ENCODE measurements at regions not wholly inside any gene's neighbourhood (a gene's known extent, or its start where the extent isn't known, plus 50 kb on each side); places are given as distances from the start of the nearest gene placed in this dataset.
"Not testable (repeated sequence)": the region's sequence is repeated elsewhere in the genome, so short reads cannot be mapped to it uniquely, and the experiment has no call there.

DNA sequence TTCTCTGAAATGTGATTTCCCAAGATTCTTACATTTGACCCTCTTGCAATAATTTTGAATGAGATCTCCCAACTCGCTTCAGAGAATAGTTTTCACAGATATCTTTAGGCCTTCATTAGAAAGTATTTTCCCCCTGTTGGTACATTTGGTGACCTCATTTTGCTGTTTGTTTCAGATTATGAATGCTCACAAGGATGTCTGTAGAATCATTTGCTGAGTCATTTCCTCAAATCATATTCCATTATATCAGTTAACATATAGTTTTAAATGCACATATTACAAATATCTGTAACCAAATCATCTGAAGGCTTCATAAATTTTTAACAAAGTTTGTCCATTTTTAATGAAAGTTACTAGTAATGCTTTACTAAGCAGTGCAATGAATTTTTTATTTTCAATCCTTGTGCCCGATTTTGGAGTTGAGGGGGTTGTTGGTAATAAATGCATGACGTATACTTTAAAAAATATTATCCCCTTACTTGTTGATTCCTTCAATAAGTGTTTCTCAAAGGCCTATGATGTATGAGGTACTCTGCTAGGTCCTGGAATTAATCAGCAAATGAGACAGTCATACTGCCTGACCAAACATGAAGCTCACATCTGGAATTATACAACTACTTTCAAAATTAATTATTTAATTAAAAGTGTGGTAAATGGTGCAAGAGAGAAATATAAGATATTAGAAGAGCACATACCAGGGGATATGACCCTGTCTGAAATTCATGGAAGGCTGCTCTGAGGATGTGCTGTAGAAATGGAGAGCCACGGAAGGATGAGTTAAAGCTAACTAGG, 126.9 kb upstream of the RAP1B start:
- TF ChIP-seq, protein P1, sequence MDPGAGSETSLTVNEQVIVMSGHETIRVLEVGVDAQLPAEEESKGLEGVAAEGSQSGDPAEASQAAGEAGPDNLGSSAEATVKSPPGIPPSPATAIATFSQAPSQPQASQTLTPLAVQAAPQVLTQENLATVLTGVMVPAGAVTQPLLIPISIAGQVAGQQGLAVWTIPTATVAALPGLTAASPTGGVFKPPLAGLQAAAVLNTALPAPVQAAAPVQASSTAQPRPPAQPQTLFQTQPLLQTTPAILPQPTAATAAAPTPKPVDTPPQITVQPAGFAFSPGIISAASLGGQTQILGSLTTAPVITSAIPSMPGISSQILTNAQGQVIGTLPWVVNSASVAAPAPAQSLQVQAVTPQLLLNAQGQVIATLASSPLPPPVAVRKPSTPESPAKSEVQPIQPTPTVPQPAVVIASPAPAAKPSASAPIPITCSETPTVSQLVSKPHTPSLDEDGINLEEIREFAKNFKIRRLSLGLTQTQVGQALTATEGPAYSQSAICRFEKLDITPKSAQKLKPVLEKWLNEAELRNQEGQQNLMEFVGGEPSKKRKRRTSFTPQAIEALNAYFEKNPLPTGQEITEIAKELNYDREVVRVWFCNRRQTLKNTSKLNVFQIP (CRISPR knock-in tag; IDR thresholded peaks at IDR 0.05; ENCODE audit: borderline replicate concordance, low read depth): no peak
- TF ChIP-seq ISL1 (CRISPR knock-in tag; IDR thresholded peaks at IDR 0.05): no peak

GRCh38 chr12:68484578-68484977, 126.1 kb upstream of the RAP1B start:
- not testable (repeated sequence) for ATAC-seq

More for the DNA sequence above, 126.9 kb upstream of the RAP1B start:
- ATAC-seq: peak; percentile 45

DNA sequence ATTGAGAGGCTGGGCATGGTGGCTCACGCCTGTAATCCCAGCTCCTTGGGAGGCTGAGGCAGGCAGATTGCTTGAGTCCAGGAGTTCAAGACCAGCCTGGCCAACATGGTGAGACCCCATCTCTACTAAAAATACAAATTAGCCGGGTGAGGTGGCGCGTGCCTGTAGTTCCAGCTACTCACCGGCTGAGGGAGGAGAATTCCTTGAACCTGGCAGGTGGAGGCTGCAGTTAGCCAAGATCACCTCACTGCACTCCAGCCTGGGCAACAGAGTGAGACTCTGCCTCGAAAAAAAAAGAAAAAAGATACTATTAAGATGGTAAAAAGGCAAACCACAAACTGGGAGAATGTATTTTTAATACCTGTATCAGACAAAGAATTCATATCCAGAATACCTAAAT, 124.2 kb upstream of the RAP1B start:
- ATAC-seq: not testable (repeated sequence)

GRCh38 chr12:68487721-68488309, 122.9 kb upstream of the RAP1B start:
- ATAC-seq: no peak
- TF ChIP-seq SNAI2 (CRISPR knock-in tag; IDR thresholded peaks at IDR 0.05) (no peak), PPARA (CRISPR knock-in tag; IDR thresholded peaks at IDR 0.05; ENCODE audit: borderline replicate concordance) (no peak), ZNF8 (CRISPR knock-in tag; IDR thresholded peaks at IDR 0.05) (no peak), ZFP3 (CRISPR knock-in tag; IDR thresholded peaks at IDR 0.05) (no peak), CSRNP3 (CRISPR knock-in tag; IDR thresholded peaks at IDR 0.05) (no peak), TOX (CRISPR knock-in tag; IDR thresholded peaks at IDR 0.05; ENCODE audit: borderline replicate concordance) (no peak)
- TF ChIP-seq, protein P2, sequence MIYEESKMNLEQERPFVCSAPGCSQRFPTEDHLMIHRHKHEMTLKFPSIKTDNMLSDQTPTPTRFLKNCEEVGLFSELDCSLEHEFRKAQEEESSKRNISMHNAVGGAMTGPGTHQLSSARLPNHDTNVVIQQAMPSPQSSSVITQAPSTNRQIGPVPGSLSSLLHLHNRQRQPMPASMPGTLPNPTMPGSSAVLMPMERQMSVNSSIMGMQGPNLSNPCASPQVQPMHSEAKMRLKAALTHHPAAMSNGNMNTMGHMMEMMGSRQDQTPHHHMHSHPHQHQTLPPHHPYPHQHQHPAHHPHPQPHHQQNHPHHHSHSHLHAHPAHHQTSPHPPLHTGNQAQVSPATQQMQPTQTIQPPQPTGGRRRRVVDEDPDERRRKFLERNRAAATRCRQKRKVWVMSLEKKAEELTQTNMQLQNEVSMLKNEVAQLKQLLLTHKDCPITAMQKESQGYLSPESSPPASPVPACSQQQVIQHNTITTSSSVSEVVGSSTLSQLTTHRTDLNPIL (CRISPR knock-in tag; IDR thresholded peaks at IDR 0.05; ENCODE audit: low read depth): no peak

GRCh38 chr12:68489273-68489672, 121.4 kb upstream of the RAP1B start:
- no peak for TF ChIP-seq ZNF70 (CRISPR knock-in tag; IDR thresholded peaks at IDR 0.05)
- no peak for TF ChIP-seq ZFP30 (CRISPR knock-in tag; IDR thresholded peaks at IDR 0.05)
- TF ChIP-seq ZC3H10 (CRISPR knock-in tag; IDR thresholded peaks at IDR 0.05): no peak
- TF ChIP-seq TCF4 (CRISPR knock-in tag; IDR thresholded peaks at IDR 0.05; ENCODE audit: borderline replicate concordance): no peak
- TF ChIP-seq ZNF565 (CRISPR knock-in tag; conservative IDR thresholded peaks at IDR 0.05; ENCODE audit: low read depth): no peak
- TF ChIP-seq PPARA (CRISPR knock-in tag; IDR thresholded peaks at IDR 0.05; ENCODE audit: borderline replicate concordance): no peak
- no peak for TF ChIP-seq ESRRG (CRISPR knock-in tag; IDR thresholded peaks at IDR 0.05)
- TF ChIP-seq ZNF8 (CRISPR knock-in tag; IDR thresholded peaks at IDR 0.05): no peak
- TF ChIP-seq ZFP3 (CRISPR knock-in tag; IDR thresholded peaks at IDR 0.05): no peak
- TF ChIP-seq GLIS3 (CRISPR knock-in tag; IDR thresholded peaks at IDR 0.05): no peak
- no peak for ATAC-seq

- ATAC-seq: no peak
- no peak for TF ChIP-seq ZFP30 (CRISPR knock-in tag; IDR thresholded peaks at IDR 0.05)
- TF ChIP-seq, protein P1 (CRISPR knock-in tag; IDR thresholded peaks at IDR 0.05; ENCODE audit: borderline replicate concordance, low read depth): no peak
- TF ChIP-seq ZNF70 (CRISPR knock-in tag; IDR thresholded peaks at IDR 0.05): no peak
- TF ChIP-seq ZC3H10 (CRISPR knock-in tag; IDR thresholded peaks at IDR 0.05): no peak
- TF ChIP-seq OSR1 (CRISPR knock-in tag; IDR thresholded peaks at IDR 0.05): no peak
- no peak for TF ChIP-seq ISL1 (CRISPR knock-in tag; IDR thresholded peaks at IDR 0.05)
- TF ChIP-seq ESRRG (CRISPR knock-in tag; IDR thresholded peaks at IDR 0.05): no peak
- no peak for TF ChIP-seq RARB (CRISPR knock-in tag; IDR thresholded peaks at IDR 0.05)
Observed at GRCh38 chr12:68490476-68490875, 120.2 kb upstream of the RAP1B start.
